K562 (cell line): ENCODE measurements at regions not wholly inside any gene's neighbourhood (a gene's known extent, or its start where the extent isn't known, plus 50 kb on each side); places are given as distances from the start of the nearest gene placed in this dataset.

Source experiments
- ATAC-seq: fragments of 200-7000 bp; cut with Tn5 transposase; 3 replicates; pipeline ENCODE4 v1.9.1; 2020; ENCODE audit warnings: moderate library complexity
- BruUV-seq: library from RNA; stranded (reverse); fragments of 400-500 nt; replicated peaks from 2 replicates; lab custom pipeline; 2021; lab: Mats Ljungman, UMichigan
- CTCF ChIA-PET: fragments of 300-600 bp; formaldehyde crosslinking; extraction: SDS; loops from one replicate; lab custom pipeline; 2021; ENCODE audit warnings: low intra/inter-chr PET ratio; lab: Yijun Ruan, JAX
- POLR2A ChIA-PET: fragments of 300-600, 350-650 bp; sonication (Branson Sonifier 250); formaldehyde crosslinking; extraction: SDS; loops from one replicate; lab custom pipeline; 2021; ENCODE audit warnings: antibody characterized with exemption, inconsistent platforms; lab: Yijun Ruan, JAX
- DNase-seq, 4 experiments: peaks; one replicate each; pipeline versions ENCODE4 v3.0.0 to v3.0.0-alpha.2; 2011 to 2018; ENCODE audit warnings: low spot score in 3 of 4, mixed read lengths in 3 of 4; ENCODE audit errors: extremely low read depth in 1 of 4
- FAIRE-seq: peaks from 2 replicates; lab custom pipeline; 2011; peaks lifted over from hg19 to GRCh38; lab: Jason Lieb, UNC
- H2AFZ ChIP-seq: 2 replicates; pipeline ENCODE4 v1.6.0; 2011; ENCODE audit warnings: low read depth, low read length, control low read depth, inconsistent platforms
- H3K27ac ChIP-seq: fragments of 200-600 bp; 3 replicates; pipeline ENCODE4 v1.8.0; 2011; ENCODE audit warnings: low read depth, mild to moderate bottlenecking, control low read depth, inconsistent platforms, low read length, moderate library complexity, mixed read lengths; ENCODE audit errors: extremely low read depth
- H3K27me3 ChIP-seq, 2 experiments: fragments of 300-600 bp in 1 of 2; 2 replicates in 1 of 2; 3 replicates in 1 of 2; pipeline versions ENCODE4 v1.6.0 to v1.8.0; 2011; ENCODE audit warnings: inconsistent platforms in 2 of 2, low read length in 2 of 2, mild to moderate bottlenecking in 1 of 2, mixed read lengths in 1 of 2, moderate library complexity in 1 of 2; ENCODE audit not compliant: control insufficient read depth in 2 of 2, insufficient read depth in 2 of 2
- H3K36me3 ChIP-seq: fragments of 300-600 bp; 3 replicates; pipeline ENCODE4 v1.8.0; 2011; ENCODE audit warnings: mild to moderate bottlenecking, low read length, inconsistent platforms; ENCODE audit not compliant: control insufficient read depth, insufficient read depth
- H3K4me1 ChIP-seq, 2 experiments: fragments of 200-600 bp in 1 of 2; replicated peaks in 1 of 2; 2 replicates in 1 of 2; 3 replicates in 1 of 2; pipeline versions ENCODE4 v1.5.1 to v1.8.0; 2011; ENCODE audit warnings: inconsistent platforms in 2 of 2, low read length in 2 of 2, mild to moderate bottlenecking in 1 of 2, mixed read lengths in 1 of 2, moderate library complexity in 1 of 2; ENCODE audit not compliant: control insufficient read depth in 2 of 2, insufficient read depth in 2 of 2
- H3K4me2 ChIP-seq: 2 replicates; pipeline ENCODE4 v1.6.1; 2011; ENCODE audit warnings: low read length, control low read depth, inconsistent platforms, mixed read lengths; ENCODE audit not compliant: insufficient read depth
- H3K4me3 ChIP-seq: fragments of 200-600 bp; sonication (generic), shearing (Covaris generic); 2 replicates; pipeline ENCODE4 v1.5.1; 2016; ENCODE audit warnings: control low read depth, inconsistent platforms
- H3K79me2 ChIP-seq: fragments of 200-600 bp; 3 replicates; pipeline ENCODE4 v1.8.0; 2011; ENCODE audit warnings: low read length, inconsistent platforms; ENCODE audit not compliant: control insufficient read depth, insufficient read depth
- H3K9ac ChIP-seq, 2 experiments: 2 replicates each; pipeline versions ENCODE4 v1.6.0 to v1.6.1; 2011; ENCODE audit warnings: low read depth in 2 of 2, low read length in 2 of 2, control low read depth in 1 of 2, inconsistent platforms in 1 of 2, mild to moderate bottlenecking in 1 of 2, mixed read lengths in 1 of 2; ENCODE audit not compliant: insufficient read depth in 1 of 2
- H3K9me1 ChIP-seq: one replicate; pipeline ENCODE4 v1.6.0; 2011; ENCODE audit warnings: inconsistent platforms, mild to moderate bottlenecking, low read length, moderate library complexity; ENCODE audit not compliant: control insufficient read depth, insufficient read depth
- H3K9me3 ChIP-seq: replicated peaks from 2 replicates; pipeline ENCODE4 v1.5.1; 2011; ENCODE audit warnings: low read depth, low read length, inconsistent platforms; ENCODE audit not compliant: control insufficient read depth, insufficient read depth
- H4K20me1 ChIP-seq: replicated peaks from 2 replicates; pipeline ENCODE4 v1.6.1; 2011; ENCODE audit warnings: low read length, inconsistent platforms, mixed read lengths; ENCODE audit not compliant: control insufficient read depth, insufficient read depth
- CEBPG ChIP-seq, 3 experiments: fragments of 200-800 bp in 1 of 3; sonication (Bioruptor generic) in 1 of 3; sonication (generic) in 1 of 3; formaldehyde crosslinking in 1 of 3; IDR thresholded peaks in 2 of 3; conservative IDR thresholded peaks in 1 of 3; 2 replicates each; pipeline versions ENCODE4 v1.6.1 to v1.8.0; 2016 to 2022; ENCODE audit warnings: missing compliant biosample characterization in 2 of 3, missing genetic modification characterization in 2 of 3, mild to moderate bottlenecking in 1 of 3, missing genetic modification reagents in 1 of 3
- DDX20 ChIP-seq: fragments of 450-650 bp; IDR thresholded peaks from 2 replicates; pipeline ENCODE4 v1.6.1; 2016; ENCODE audit warnings: missing genetic modification characterization, low read depth, mild to moderate bottlenecking, missing compliant biosample characterization, moderate library complexity
- FOXK2 ChIP-seq, 2 experiments: fragments of 450-650 bp; IDR thresholded peaks in 1 of 2; conservative IDR thresholded peaks in 1 of 2; 2 replicates each; pipeline ENCODE4 v1.6.1; 2016; ENCODE audit warnings: low read depth in 2 of 2, mild to moderate bottlenecking in 1 of 2
- MAFF ChIP-seq: IDR thresholded peaks from 2 replicates; pipeline ENCODE4 v1.6.1; 2012; ENCODE audit warnings: low read length, improper control_type of control experiment
- MCM3 ChIP-seq: fragments of 450-650 bp; IDR thresholded peaks from 2 replicates; pipeline ENCODE4 v1.6.1; 2016
- POLR2B ChIP-seq: fragments of 450-650 bp; IDR thresholded peaks from 2 replicates; pipeline ENCODE4 v1.6.1; 2018; ENCODE audit warnings: low read depth; ENCODE audit not compliant: partially characterized antibody
- SREBF1 ChIP-seq: fragments of 150-350 bp; IDR thresholded peaks from 2 replicates; pipeline ENCODE4 v1.6.1; 2014; ENCODE audit warnings: antibody characterized with exemption, low read depth, low read length, borderline replicate concordance
- TBL1XR1 ChIP-seq, 2 experiments: IDR thresholded peaks; 2 replicates each; pipeline ENCODE4 v1.6.1; 2012; ENCODE audit warnings: improper control_type of control experiment in 2 of 2, low read length in 2 of 2, mild to moderate bottlenecking in 1 of 2
- TOE1 ChIP-seq, 2 experiments: fragments of 450-650 bp in 1 of 2; sonication (generic) in 1 of 2; formaldehyde crosslinking in 1 of 2; IDR thresholded peaks; 2 replicates each; pipeline versions ENCODE4 v1.7.1 to v1.8.0; 2016 to 2022; ENCODE audit warnings: borderline replicate concordance in 2 of 2, mild to moderate bottlenecking in 2 of 2, antibody characterized with exemption in 1 of 2, inconsistent platforms in 1 of 2, low read depth in 1 of 2, missing genetic modification reagents in 1 of 2, moderate library complexity in 1 of 2
- ZNF133 ChIP-seq: fragments of 250-450 bp; sonication (Bioruptor Pico); IDR thresholded peaks from 2 replicates; pipeline ENCODE4 v1.4.0; 2020; ENCODE audit warnings: mild to moderate bottlenecking
- WGBS: fragments of 100-300 bp; shearing (Covaris generic); methylation state at CpG from one replicate; pipeline ENCODE4 v1.1.6; 2016; ENCODE audit warnings: low coverage, mixed read lengths; ENCODE audit not compliant: insufficient coverage; ENCODE audit errors: missing lambda C conversion rate; 5-methylcytosine and 5-hydroxymethylcytosine counted together
- in situ Hi-C: fragments of 300-500 bp; cut with MboI; formaldehyde crosslinking; loops from 4 replicates; pipeline ENCODE4 v1.15.0; 2018; ENCODE audit warnings: inconsistent platforms, mixed read lengths
- intact Hi-C: fragments of 100-400 bp; cut with micrococcal nuclease; formaldehyde crosslinking; loops from 2 replicates; pipeline ENCODE4 v1.14.2; 2022
- TF ChIP-seq, protein P1 (sequence below): fragments of 250-450 bp; sonication (Bioruptor Pico); IDR thresholded peaks from 2 replicates; pipeline ENCODE4 v1.9.0; 2021; ENCODE audit warnings: mild to moderate bottlenecking
- TF ChIP-seq, protein P2 (sequence below): sonication (generic); formaldehyde crosslinking; IDR thresholded peaks from 2 replicates; pipeline ENCODE4 v1.8.0; 2023; ENCODE audit warnings: missing genetic modification reagents, mild to moderate bottlenecking, borderline replicate concordance

DNA sequence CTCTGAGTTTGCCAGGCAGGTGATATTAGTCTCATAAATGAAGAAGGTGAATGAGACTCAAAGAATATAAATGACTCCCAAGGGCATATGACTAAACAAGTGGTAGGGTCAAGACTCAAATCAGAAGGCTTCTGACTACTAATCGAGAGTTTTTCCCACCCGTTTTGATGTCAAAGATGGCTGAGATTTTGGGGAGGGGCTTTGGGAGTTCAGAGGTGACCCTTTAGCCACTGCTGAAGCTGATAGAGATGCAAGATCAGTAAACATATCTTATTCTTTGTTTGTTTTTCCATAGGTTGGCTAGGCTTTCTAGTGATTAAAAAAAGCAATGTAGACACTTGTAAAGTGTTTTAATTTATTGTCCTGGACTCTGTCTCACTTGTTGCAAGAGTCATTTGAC lies 239.6 kb upstream of the PLEKHG7 start:
- Histone ChIP-seq H3K4me3 (no peak overlapping the region), H3K36me3 (no peaks in the 10 kb centered on the region), H3K4me1 (peaks cover 0 to 5% of the 10 kb centered on the region in 2 experiments; a peak in 3 of 5 replicates), H3K79me2 (no peaks in the 10 kb centered on the region), H2AFZ (no peak overlapping the region), H4K20me1 (no peaks in the 10 kb centered on the region), H3K9me1 (no peaks in the 10 kb centered on the region), H3K27ac (no peak overlapping the region), H3K9me3 (no peaks in the 10 kb centered on the region), H3K27me3 (no peaks in the 10 kb centered on the region), H3K4me2 (no peak overlapping the region), H3K9ac (no peak overlapping the region)
- intact Hi-C loops (no loop called here), in situ Hi-C loops (no loop called here)
- no peak for FAIRE-seq
- no TSS peak for BruUV-seq
- no peak for DNase-seq
- WGBS, result 39% methylated on average over 2 of the region's 2 CpGs
- CTCF ChIA-PET, result no interaction called here
- POLR2A ChIA-PET, result no interaction called here
- ATAC-seq, result no peak
- TF ChIP-seq CEBPG (CRISPR knock-in tag; IDR thresholded peaks at IDR 0.05) (no peak), CEBPG (tag; conservative IDR thresholded peaks at IDR 0.05 in 1 of 2, IDR thresholded peaks at IDR 0.05 in 1 of 2) (no peak), MCM3 (no peak), SREBF1 (no peak), MAFF (no peak), ZNF133 (CRISPR knock-in tag) (no peak), TBL1XR1 (IDR thresholded peaks at IDR 0.05; ENCODE audit: low read length in 2 of 2) (no peak), POLR2B (no peak), TOE1 (IDR thresholded peaks at IDR 0.05; ENCODE audit: borderline replicate concordance) (no peak), TOE1 (CRISPR knock-in tag; IDR thresholded peaks at IDR 0.05; ENCODE audit: borderline replicate concordance, low read depth) (no peak), FOXK2 (conservative IDR thresholded peaks at IDR 0.05 in 1 of 2, IDR thresholded peaks at IDR 0.05 in 1 of 2; ENCODE audit: low read depth in 2 of 2) (no peak), DDX20 (tag) (no peak)
- TF ChIP-seq, protein P1, sequence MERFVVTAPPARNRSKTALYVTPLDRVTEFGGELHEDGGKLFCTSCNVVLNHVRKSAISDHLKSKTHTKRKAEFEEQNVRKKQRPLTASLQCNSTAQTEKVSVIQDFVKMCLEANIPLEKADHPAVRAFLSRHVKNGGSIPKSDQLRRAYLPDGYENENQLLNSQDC, result no peak
- TF ChIP-seq, protein P2, sequence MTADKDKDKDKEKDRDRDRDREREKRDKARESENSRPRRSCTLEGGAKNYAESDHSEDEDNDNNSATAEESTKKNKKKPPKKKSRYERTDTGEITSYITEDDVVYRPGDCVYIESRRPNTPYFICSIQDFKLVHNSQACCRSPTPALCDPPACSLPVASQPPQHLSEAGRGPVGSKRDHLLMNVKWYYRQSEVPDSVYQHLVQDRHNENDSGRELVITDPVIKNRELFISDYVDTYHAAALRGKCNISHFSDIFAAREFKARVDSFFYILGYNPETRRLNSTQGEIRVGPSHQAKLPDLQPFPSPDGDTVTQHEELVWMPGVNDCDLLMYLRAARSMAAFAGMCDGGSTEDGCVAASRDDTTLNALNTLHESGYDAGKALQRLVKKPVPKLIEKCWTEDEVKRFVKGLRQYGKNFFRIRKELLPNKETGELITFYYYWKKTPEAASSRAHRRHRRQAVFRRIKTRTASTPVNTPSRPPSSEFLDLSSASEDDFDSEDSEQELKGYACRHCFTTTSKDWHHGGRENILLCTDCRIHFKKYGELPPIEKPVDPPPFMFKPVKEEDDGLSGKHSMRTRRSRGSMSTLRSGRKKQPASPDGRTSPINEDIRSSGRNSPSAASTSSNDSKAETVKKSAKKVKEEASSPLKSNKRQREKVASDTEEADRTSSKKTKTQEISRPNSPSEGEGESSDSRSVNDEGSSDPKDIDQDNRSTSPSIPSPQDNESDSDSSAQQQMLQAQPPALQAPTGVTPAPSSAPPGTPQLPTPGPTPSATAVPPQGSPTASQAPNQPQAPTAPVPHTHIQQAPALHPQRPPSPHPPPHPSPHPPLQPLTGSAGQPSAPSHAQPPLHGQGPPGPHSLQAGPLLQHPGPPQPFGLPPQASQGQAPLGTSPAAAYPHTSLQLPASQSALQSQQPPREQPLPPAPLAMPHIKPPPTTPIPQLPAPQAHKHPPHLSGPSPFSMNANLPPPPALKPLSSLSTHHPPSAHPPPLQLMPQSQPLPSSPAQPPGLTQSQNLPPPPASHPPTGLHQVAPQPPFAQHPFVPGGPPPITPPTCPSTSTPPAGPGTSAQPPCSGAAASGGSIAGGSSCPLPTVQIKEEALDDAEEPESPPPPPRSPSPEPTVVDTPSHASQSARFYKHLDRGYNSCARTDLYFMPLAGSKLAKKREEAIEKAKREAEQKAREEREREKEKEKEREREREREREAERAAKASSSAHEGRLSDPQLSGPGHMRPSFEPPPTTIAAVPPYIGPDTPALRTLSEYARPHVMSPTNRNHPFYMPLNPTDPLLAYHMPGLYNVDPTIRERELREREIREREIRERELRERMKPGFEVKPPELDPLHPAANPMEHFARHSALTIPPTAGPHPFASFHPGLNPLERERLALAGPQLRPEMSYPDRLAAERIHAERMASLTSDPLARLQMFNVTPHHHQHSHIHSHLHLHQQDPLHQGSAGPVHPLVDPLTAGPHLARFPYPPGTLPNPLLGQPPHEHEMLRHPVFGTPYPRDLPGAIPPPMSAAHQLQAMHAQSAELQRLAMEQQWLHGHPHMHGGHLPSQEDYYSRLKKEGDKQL, result no peak
